IPS DF 4.7 (cell line): ENCODE measurements at regions not wholly inside any gene's neighbourhood (a gene's known extent, or its start where the extent isn't known, plus 50 kb on each side); places are given as distances from the start of the nearest gene placed in this dataset.
"Not testable (repeated sequence)": the region's sequence is repeated elsewhere in the genome, so short reads cannot be mapped to it uniquely, and the experiment has no call there.

ENCODE experiments used
- DNase-seq: peaks from one replicate; pipeline ENCODE4 v3.0.0-alpha.2; 2013; ENCODE audit warnings: low spot score; ENCODE audit errors: extremely low read depth

DNA sequence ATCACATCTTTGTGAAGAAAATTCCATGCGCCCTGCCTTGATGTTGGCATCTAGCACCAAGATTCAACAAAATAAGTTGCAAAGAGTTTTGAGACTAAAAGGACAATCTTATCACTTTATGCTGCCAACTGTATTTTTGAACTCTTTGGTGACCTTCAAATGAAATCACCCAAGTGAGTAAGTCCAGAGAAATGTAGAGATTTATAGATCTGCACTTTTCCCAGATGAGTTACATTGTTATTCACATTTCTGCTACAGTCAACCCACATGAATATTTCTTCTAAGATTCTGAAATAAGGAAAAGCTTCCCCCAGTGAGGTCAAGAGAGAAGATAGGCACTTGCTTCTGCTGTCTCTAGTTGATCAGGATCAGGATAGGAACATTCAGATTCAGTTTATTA is 1034.2 kb downstream of the PRIM2 start:
- DNase-seq = not testable (repeated sequence)

- DNase-seq = not testable (repeated sequence)
Measured at GRCh38 chr6:58358452-58358851, 1041.0 kb downstream of the PRIM2 start.

GRCh38 chr6:58365856-58366255 is 1048.4 kb downstream of the PRIM2 start:
- DNase-seq = not testable (repeated sequence)

DNA sequence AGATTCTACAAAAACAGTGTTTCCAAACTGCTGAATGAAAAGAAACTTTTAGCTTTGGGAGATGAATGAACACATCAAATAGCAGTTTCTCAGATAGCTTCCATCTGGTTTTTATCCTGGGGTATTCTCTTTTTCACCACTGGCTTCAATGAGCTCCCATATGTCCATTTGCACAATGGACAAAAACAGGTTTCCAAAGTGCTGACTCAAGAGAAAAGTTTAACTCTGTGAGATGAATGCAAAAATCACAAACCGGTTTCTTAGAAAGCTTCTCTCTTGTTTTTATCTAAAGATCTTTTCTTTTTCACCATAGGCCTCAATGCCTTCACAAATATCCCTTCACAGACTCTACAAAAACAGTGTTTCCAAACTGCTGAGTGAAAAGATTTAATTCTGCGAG is 1089.2 kb downstream of the PRIM2 start:
- not testable (repeated sequence) for DNase-seq

- no peak for DNase-seq
Measured at GRCh38 chr6:58419321-58419720, 1101.9 kb downstream of the PRIM2 start.
